CD14-positive monocyte (primary cell): ENCODE measurements at regions not wholly inside any gene's neighbourhood (a gene's known extent, or its start where the extent isn't known, plus 50 kb on each side); places are given as distances from the start of the nearest gene placed in this dataset.

Experiments used
- DNase-seq, 3 donors: peaks; one replicate each; pipeline ENCODE4 v3.0.0-alpha.2; 2011 to 2022
- H2AFZ ChIP-seq: 2 replicates; pipeline ENCODE4 v1.6.0; 2012; ENCODE audit warnings: mild to moderate bottlenecking, low read depth, low read length, inconsistent platforms; ENCODE audit not compliant: insufficient read depth, poor library complexity, severe bottlenecking
- H3K27ac ChIP-seq, 2 donors: 1 replicate in 1 of 2; 2 replicates in 1 of 2; pipeline ENCODE4 v1.5.1; 2012 to 2013; ENCODE audit warnings: low read length in 2 of 2, control low read depth in 1 of 2, inconsistent platforms in 1 of 2, low read depth in 1 of 2, mild to moderate bottlenecking in 1 of 2
- H3K27me3 ChIP-seq, 2 donors: one replicate each; pipeline versions ENCODE4 v1.6.0 to v1.6.1; 2011 to 2013; ENCODE audit warnings: low read length in 2 of 2; ENCODE audit not compliant: control insufficient read depth in 2 of 2, insufficient read depth in 2 of 2
- H3K36me3 ChIP-seq, 2 donors: replicated peaks in 1 of 2; 1 replicate in 1 of 2; 2 replicates in 1 of 2; pipeline versions ENCODE4 v1.5.1 to v1.6.1; 2012 to 2013; ENCODE audit warnings: low read length in 2 of 2, control low read depth in 1 of 2, inconsistent platforms in 1 of 2, mild to moderate bottlenecking in 1 of 2; ENCODE audit not compliant: insufficient read depth in 2 of 2, control insufficient read depth in 1 of 2
- H3K4me1 ChIP-seq, 2 donors: 1 replicate in 1 of 2; 2 replicates in 1 of 2; pipeline versions ENCODE4 v1.5.1 to v1.6.1; 2012 to 2013; ENCODE audit warnings: low read length in 2 of 2, control low read depth in 1 of 2, inconsistent platforms in 1 of 2, mild to moderate bottlenecking in 1 of 2, moderate library complexity in 1 of 2; ENCODE audit not compliant: insufficient read depth in 2 of 2, control insufficient read depth in 1 of 2
- H3K4me2 ChIP-seq: replicated peaks from 2 replicates; pipeline ENCODE3; 2012; ENCODE audit warnings: low read length, moderate library complexity, mild to moderate bottlenecking; ENCODE audit not compliant: poor library complexity, severe bottlenecking; ENCODE audit errors: extremely low read depth
- H3K4me3 ChIP-seq, 3 experiments: fragments of 200-600 bp in 1 of 3; sonication (generic) in 1 of 3; replicated peaks in 1 of 3; 1 replicate in 2 of 3; 2 replicates in 1 of 3; pipeline ENCODE4 v1.5.1; 2011 to 2013; ENCODE audit warnings: low read length in 3 of 3, mild to moderate bottlenecking in 3 of 3, control low read depth in 2 of 3, low read depth in 2 of 3, inconsistent platforms in 1 of 3, moderate library complexity in 1 of 3
- H3K79me2 ChIP-seq: 2 replicates; pipeline ENCODE4 v1.6.0; 2012; ENCODE audit warnings: mild to moderate bottlenecking, control low read depth, inconsistent platforms, low read length, moderate library complexity; ENCODE audit not compliant: insufficient read depth
- H3K9ac ChIP-seq: 2 replicates; pipeline ENCODE4 v1.6.0; 2017; ENCODE audit warnings: low read length, mild to moderate bottlenecking; ENCODE audit not compliant: insufficient read depth, poor library complexity, severe bottlenecking
- H3K9me3 ChIP-seq, 2 donors: replicated peaks in 1 of 2; 1 replicate in 1 of 2; 2 replicates in 1 of 2; pipeline versions ENCODE4 v1.5.1 to v1.6.1; 2012 to 2013; ENCODE audit warnings: low read length in 2 of 2, control low read depth in 1 of 2; ENCODE audit not compliant: control insufficient read depth in 1 of 2, insufficient read depth in 1 of 2
- H4K20me1 ChIP-seq: 2 replicates; pipeline ENCODE4 v1.6.0; 2012; ENCODE audit warnings: mild to moderate bottlenecking, low read length, control low read depth, moderate library complexity; ENCODE audit not compliant: insufficient read depth
- H3K27ac Mint-ChIP-seq, 7 donors: one replicate each; pipeline ENCODE4 v1.8.0; 2020; ENCODE audit warnings: mild to moderate bottlenecking in 7 of 7, mixed read lengths in 7 of 7, moderate library complexity in 6 of 7, inconsistent platforms in 2 of 7
- H3K27me3 Mint-ChIP-seq, 3 donors: one replicate each; pipeline ENCODE4 v1.8.0; 2021 to 2022; ENCODE audit warnings: low read depth in 3 of 3, mild to moderate bottlenecking in 3 of 3, mixed read lengths in 3 of 3, moderate library complexity in 3 of 3, inconsistent platforms in 1 of 3
- H3K36me3 Mint-ChIP-seq, 2 donors: one replicate each; pipeline ENCODE4 v1.8.0; 2020; ENCODE audit warnings: mixed read lengths in 2 of 2, inconsistent platforms in 1 of 2, mild to moderate bottlenecking in 1 of 2
- H3K4me1 Mint-ChIP-seq: one replicate; pipeline ENCODE4 v1.8.0; 2020; ENCODE audit warnings: mild to moderate bottlenecking, mixed read lengths
- H3K4me3 Mint-ChIP-seq, 2 donors: one replicate each; pipeline ENCODE4 v1.8.0; 2020; ENCODE audit warnings: mild to moderate bottlenecking in 2 of 2, mixed read lengths in 2 of 2, moderate library complexity in 1 of 2
- H3K9me3 Mint-ChIP-seq, 7 donors: one replicate each; pipeline ENCODE4 v1.8.0; 2020 to 2022; ENCODE audit warnings: mixed read lengths in 7 of 7, mild to moderate bottlenecking in 6 of 7, moderate library complexity in 6 of 7, inconsistent platforms in 2 of 7
- WGBS: methylation state at CpG from one replicate; pipeline ENCODE4 v1.1.5; 2013; ENCODE audit warnings: missing lambda C conversion rate; ENCODE audit not compliant: insufficient coverage; 5-methylcytosine and 5-hydroxymethylcytosine counted together
- intact Hi-C, 2 donors: fragments of 100-400 bp; cut with micrococcal nuclease; formaldehyde crosslinking; loops; one replicate each; pipeline versions ENCODE4 v1.15.0 to v1.15.1; 2023
- TF ChIP-seq, protein P1 (sequence below): fragments of 200-600 bp; IDR thresholded peaks from one replicate; pipeline ENCODE4 v1.8.0; 2022; ENCODE audit warnings: antibody characterized with exemption, mild to moderate bottlenecking

DNA sequence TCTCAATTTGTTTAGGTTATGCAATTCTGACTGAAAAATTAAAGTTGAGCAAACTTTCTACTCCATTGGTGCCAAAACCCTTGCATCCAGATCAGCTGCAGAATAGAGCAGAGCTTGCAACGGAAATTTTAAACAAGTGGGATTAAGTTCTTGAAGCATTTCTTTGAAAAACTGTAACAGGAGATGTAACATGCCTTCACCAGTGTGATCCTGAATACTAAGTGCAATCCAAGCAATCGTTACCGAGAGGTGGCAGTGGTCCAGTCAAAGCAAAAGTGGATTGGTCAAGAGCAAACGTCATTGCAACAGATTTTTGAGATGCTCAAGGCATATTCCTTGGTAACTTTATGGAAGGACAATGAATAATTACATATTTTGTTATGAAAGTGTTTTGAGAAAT lies 841.1 kb upstream of the SLITRK5 start:
- Histone ChIP-seq H3K27me3 (no peaks in the 10 kb centered on the region), H3K27ac (no peak overlapping the region), H3K4me1 (no peaks in the 10 kb centered on the region), H4K20me1 (no peaks in the 10 kb centered on the region), H3K4me3 (no peak overlapping the region), H3K79me2 (no peaks in the 10 kb centered on the region), H3K4me2 (no peak overlapping the region), H2AFZ (no peak overlapping the region), H3K9ac (no peak overlapping the region), H3K36me3 (no peaks in the 10 kb centered on the region), H3K9me3 (peaks cover 0 to 8% of the 10 kb centered on the region in 2 donors)
- TF ChIP-seq, protein P1, sequence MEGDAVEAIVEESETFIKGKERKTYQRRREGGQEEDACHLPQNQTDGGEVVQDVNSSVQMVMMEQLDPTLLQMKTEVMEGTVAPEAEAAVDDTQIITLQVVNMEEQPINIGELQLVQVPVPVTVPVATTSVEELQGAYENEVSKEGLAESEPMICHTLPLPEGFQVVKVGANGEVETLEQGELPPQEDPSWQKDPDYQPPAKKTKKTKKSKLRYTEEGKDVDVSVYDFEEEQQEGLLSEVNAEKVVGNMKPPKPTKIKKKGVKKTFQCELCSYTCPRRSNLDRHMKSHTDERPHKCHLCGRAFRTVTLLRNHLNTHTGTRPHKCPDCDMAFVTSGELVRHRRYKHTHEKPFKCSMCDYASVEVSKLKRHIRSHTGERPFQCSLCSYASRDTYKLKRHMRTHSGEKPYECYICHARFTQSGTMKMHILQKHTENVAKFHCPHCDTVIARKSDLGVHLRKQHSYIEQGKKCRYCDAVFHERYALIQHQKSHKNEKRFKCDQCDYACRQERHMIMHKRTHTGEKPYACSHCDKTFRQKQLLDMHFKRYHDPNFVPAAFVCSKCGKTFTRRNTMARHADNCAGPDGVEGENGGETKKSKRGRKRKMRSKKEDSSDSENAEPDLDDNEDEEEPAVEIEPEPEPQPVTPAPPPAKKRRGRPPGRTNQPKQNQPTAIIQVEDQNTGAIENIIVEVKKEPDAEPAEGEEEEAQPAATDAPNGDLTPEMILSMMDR = no peak
- Mint-ChIP-seq H3K4me1 (no peaks in the 10 kb centered on the region), H3K4me3 (no peak overlapping the region), H3K27ac (no peak overlapping the region), H3K27me3 (no peaks in the 10 kb centered on the region), H3K36me3 (no peaks in the 10 kb centered on the region), H3K9me3 (peaks cover 0 to 5% (median 3%) of the 10 kb centered on the region in 7 donors)
- 100% methylated on average over 2 of the region's 4 CpGs for WGBS
- DNase-seq = no peak
- intact Hi-C loops = no loop called here

DNA sequence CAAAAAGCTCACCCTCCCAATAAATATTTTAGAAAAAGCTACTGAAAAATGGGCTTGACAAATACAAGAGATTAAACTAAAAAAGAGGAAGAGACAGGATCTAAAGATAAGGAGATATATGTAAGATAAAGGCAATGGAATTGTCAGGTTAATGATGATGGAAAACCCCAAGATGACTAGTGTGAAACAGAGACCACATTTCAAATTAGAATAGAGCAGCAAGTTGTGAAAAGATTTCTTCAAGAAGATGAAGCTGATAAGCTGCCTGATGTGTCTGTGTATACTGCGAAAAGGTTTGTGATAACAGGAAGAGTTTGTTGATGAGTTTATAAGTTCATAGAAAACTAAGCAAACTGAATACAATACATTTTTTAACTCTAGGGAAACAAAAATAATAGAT lies 840.1 kb upstream of the SLITRK5 start:
- DNase-seq = no peak
- WGBS = no CpG with 5 or more reads among the region's 1 CpG

More for the DNA sequence above, 840.1 kb upstream of the SLITRK5 start:
- Histone ChIP-seq H3K4me3 (no peak overlapping the region), H2AFZ (no peak overlapping the region), H3K27me3 (no peaks in the 10 kb centered on the region), H3K36me3 (no peaks in the 10 kb centered on the region), H3K27ac (no peak overlapping the region), H3K4me2 (no peak overlapping the region), H3K79me2 (no peaks in the 10 kb centered on the region), H3K9me3 (peaks cover 2 to 10% of the 10 kb centered on the region in 2 donors), H4K20me1 (no peaks in the 10 kb centered on the region), H3K9ac (no peak overlapping the region), H3K4me1 (no peaks in the 10 kb centered on the region)
- Mint-ChIP-seq H3K4me3 (no peak overlapping the region), H3K9me3 (peaks cover 3 to 8% (median 5%) of the 10 kb centered on the region in 7 donors), H3K27me3 (peaks cover 0 to 2% (median 0%) of the 10 kb centered on the region in 3 donors), H3K27ac (no peak overlapping the region), H3K4me1 (no peaks in the 10 kb centered on the region), H3K36me3 (no peaks in the 10 kb centered on the region)
- TF ChIP-seq, protein P1 = no peak
- intact Hi-C loops = no loop called here
